ENCODE measurements at regions not wholly inside any gene's neighbourhood (a gene's known extent, or its start where the extent isn't known, plus 50 kb on each side); places are given as distances from the start of the nearest gene placed in this dataset.

GRCh38 chr11:110907629-110908028 lies 195.4 kb upstream of the ARHGAP20 start (continued):
- TF ChIP-seq, protein P1, sequence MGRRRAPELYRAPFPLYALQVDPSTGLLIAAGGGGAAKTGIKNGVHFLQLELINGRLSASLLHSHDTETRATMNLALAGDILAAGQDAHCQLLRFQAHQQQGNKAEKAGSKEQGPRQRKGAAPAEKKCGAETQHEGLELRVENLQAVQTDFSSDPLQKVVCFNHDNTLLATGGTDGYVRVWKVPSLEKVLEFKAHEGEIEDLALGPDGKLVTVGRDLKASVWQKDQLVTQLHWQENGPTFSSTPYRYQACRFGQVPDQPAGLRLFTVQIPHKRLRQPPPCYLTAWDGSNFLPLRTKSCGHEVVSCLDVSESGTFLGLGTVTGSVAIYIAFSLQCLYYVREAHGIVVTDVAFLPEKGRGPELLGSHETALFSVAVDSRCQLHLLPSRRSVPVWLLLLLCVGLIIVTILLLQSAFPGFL (CRISPR knock-in tag; IDR thresholded peaks at IDR 0.05; ENCODE audit: borderline replicate concordance), result no peak
- TF ChIP-seq SMAD3 (CRISPR knock-in tag; IDR thresholded peaks at IDR 0.05; ENCODE audit: borderline replicate concordance) (no peak), FOXJ3 (CRISPR knock-in tag; IDR thresholded peaks at IDR 0.05; ENCODE audit: borderline replicate concordance) (no peak)
- TF ChIP-seq, protein P2, sequence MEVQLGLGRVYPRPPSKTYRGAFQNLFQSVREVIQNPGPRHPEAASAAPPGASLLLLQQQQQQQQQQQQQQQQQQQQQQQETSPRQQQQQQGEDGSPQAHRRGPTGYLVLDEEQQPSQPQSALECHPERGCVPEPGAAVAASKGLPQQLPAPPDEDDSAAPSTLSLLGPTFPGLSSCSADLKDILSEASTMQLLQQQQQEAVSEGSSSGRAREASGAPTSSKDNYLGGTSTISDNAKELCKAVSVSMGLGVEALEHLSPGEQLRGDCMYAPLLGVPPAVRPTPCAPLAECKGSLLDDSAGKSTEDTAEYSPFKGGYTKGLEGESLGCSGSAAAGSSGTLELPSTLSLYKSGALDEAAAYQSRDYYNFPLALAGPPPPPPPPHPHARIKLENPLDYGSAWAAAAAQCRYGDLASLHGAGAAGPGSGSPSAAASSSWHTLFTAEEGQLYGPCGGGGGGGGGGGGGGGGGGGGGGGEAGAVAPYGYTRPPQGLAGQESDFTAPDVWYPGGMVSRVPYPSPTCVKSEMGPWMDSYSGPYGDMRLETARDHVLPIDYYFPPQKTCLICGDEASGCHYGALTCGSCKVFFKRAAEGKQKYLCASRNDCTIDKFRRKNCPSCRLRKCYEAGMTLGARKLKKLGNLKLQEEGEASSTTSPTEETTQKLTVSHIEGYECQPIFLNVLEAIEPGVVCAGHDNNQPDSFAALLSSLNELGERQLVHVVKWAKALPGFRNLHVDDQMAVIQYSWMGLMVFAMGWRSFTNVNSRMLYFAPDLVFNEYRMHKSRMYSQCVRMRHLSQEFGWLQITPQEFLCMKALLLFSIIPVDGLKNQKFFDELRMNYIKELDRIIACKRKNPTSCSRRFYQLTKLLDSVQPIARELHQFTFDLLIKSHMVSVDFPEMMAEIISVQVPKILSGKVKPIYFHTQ (CRISPR knock-in tag; IDR thresholded peaks at IDR 0.05), result no peak

- H3K27me3 Mint-ChIP-seq (ENCODE audit: low read depth), result no peaks in the 10 kb centered on the region
- DNase-seq (ENCODE audit: low spot score), result no peak
- no peaks in the 10 kb centered on the region for H3K36me3 Mint-ChIP-seq
- no peaks in the 10 kb centered on the region; the same call in 1 of the 2 replicates for H3K9me3 Mint-ChIP-seq
- H3K4me3 Mint-ChIP-seq, result no peak overlapping the region
- peaks cover 4% of the 10 kb centered on the region; the same call in 1 of the 2 replicates for H3K4me1 Mint-ChIP-seq
- ChIA-PET CTCF (no interaction called here), POLR2A (no interaction called here)
- no peak for TF ChIP-seq TEAD1 (CRISPR knock-in tag; IDR thresholded peaks at IDR 0.05)
- no peak for TF ChIP-seq ZNF317 (CRISPR knock-in tag; IDR thresholded peaks at IDR 0.05; ENCODE audit: borderline replicate concordance, low read depth)
- TF ChIP-seq FOXK1 (CRISPR knock-in tag; IDR thresholded peaks at IDR 0.05), result no peak
- TF ChIP-seq, protein P3, sequence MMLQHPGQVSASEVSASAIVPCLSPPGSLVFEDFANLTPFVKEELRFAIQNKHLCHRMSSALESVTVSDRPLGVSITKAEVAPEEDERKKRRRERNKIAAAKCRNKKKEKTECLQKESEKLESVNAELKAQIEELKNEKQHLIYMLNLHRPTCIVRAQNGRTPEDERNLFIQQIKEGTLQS (CRISPR knock-in tag; conservative IDR thresholded peaks at IDR 0.05), result no peak
- TF ChIP-seq, protein P4, sequence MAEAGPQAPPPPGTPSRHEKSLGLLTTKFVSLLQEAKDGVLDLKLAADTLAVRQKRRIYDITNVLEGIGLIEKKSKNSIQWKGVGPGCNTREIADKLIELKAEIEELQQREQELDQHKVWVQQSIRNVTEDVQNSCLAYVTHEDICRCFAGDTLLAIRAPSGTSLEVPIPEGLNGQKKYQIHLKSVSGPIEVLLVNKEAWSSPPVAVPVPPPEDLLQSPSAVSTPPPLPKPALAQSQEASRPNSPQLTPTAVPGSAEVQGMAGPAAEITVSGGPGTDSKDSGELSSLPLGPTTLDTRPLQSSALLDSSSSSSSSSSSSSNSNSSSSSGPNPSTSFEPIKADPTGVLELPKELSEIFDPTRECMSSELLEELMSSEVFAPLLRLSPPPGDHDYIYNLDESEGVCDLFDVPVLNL (CRISPR knock-in tag; IDR thresholded peaks at IDR 0.05; ENCODE audit: borderline replicate concordance, low read depth), result no peak
- no peak for TF ChIP-seq ZNF219 (CRISPR knock-in tag; IDR thresholded peaks at IDR 0.05; ENCODE audit: borderline replicate concordance)
- TF ChIP-seq ZNF396 (CRISPR knock-in tag; IDR thresholded peaks at IDR 0.05; ENCODE audit: borderline replicate concordance), result no peak
- TF ChIP-seq JAZF1 (CRISPR knock-in tag; IDR thresholded peaks at IDR 0.05), result no peak
- no peak for TF ChIP-seq ZNF512 (CRISPR knock-in tag; IDR thresholded peaks at IDR 0.05; ENCODE audit: borderline replicate concordance)
- TF ChIP-seq, protein P5, sequence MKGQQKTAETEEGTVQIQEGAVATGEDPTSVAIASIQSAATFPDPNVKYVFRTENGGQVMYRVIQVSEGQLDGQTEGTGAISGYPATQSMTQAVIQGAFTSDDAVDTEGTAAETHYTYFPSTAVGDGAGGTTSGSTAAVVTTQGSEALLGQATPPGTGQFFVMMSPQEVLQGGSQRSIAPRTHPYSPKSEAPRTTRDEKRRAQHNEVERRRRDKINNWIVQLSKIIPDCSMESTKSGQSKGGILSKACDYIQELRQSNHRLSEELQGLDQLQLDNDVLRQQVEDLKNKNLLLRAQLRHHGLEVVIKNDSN (CRISPR knock-in tag; IDR thresholded peaks at IDR 0.05), result no peak
- TF ChIP-seq, protein P6, sequence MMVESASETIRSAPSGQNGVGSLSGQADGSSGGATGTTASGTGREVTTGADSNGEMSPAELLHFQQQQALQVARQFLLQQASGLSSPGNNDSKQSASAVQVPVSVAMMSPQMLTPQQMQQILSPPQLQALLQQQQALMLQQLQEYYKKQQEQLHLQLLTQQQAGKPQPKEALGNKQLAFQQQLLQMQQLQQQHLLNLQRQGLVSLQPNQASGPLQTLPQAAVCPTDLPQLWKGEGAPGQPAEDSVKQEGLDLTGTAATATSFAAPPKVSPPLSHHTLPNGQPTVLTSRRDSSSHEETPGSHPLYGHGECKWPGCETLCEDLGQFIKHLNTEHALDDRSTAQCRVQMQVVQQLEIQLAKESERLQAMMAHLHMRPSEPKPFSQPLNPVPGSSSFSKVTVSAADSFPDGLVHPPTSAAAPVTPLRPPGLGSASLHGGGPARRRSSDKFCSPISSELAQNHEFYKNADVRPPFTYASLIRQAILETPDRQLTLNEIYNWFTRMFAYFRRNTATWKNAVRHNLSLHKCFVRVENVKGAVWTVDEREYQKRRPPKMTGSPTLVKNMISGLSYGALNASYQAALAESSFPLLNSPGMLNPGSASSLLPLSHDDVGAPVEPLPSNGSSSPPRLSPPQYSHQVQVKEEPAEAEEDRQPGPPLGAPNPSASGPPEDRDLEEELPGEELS (CRISPR knock-in tag; IDR thresholded peaks at IDR 0.05), result no peak
- no peak for TF ChIP-seq ZSCAN18 (CRISPR knock-in tag; IDR thresholded peaks at IDR 0.05)
- ATAC-seq, result peak; percentile 60; the same call in 1 of the 2 replicates
- H3K27ac Mint-ChIP-seq, result no peak overlapping the region
Observed at GRCh38 chr11:110903830-110904229, 191.6 kb upstream of the ARHGAP20 start.
